ENCODE measurements at regions not wholly inside any gene's neighbourhood (a gene's known extent, or its start where the extent isn't known, plus 50 kb on each side); places are given as distances from the start of the nearest gene placed in this dataset.
A peak's percentile ranks its signal among the peaks of the same experiment; 100 is the strongest.

DNA sequence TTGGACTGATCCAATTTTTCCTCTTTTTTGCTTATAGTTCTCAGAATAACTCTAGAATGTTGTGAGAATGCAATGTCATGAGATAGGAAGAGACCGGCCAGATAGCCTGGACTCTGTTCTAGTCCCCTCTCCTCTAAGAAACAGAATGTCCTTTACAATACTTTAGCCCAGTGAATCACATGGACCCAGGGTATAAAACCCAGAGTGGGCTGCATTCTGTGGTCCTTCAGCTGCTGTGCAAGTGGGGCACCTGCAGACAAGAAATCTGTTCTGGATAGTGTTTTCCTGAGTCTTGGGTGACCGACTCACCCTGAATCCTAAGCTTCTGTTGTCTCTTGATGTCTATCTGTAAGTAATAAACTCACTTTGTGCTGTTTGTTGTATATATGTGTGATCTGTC is 368.6 kb upstream of the DPH6 start:
- H3K36me3 ChIP-seq (ENCODE audit: control insufficient read depth in 2 of 2, insufficient read depth in 1 of 2, low read length in 2 of 2): no peaks in the 10 kb centered on the region
- no peak overlapping the region for H3K4me3 ChIP-seq (ENCODE audit: low read depth, low read length)
- H3K4me1 ChIP-seq (ENCODE audit: control insufficient read depth, insufficient read depth, low read length): no peaks in the 10 kb centered on the region
- H3K9me3 ChIP-seq (ENCODE audit: control insufficient read depth, insufficient read depth, low read depth, low read length): no peaks in the 10 kb centered on the region
- H3K27ac ChIP-seq (ENCODE audit: extremely low read depth, low read depth, low read length): no peak overlapping the region
- peak; percentile 22 for TF ChIP-seq SETDB1 (IDR thresholded peaks at IDR 0.05; ENCODE audit: insufficient read length, low read length)
- TF ChIP-seq, protein P1, sequence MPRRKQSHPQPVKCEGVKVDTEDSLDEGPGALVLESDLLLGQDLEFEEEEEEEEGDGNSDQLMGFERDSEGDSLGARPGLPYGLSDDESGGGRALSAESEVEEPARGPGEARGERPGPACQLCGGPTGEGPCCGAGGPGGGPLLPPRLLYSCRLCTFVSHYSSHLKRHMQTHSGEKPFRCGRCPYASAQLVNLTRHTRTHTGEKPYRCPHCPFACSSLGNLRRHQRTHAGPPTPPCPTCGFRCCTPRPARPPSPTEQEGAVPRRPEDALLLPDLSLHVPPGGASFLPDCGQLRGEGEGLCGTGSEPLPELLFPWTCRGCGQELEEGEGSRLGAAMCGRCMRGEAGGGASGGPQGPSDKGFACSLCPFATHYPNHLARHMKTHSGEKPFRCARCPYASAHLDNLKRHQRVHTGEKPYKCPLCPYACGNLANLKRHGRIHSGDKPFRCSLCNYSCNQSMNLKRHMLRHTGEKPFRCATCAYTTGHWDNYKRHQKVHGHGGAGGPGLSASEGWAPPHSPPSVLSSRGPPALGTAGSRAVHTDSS (tag by site-specific recombination; IDR thresholded peaks at IDR 0.05): no peak
- ChIA-PET CTCF (interaction anchor here (0.7 kb wide), 1 partner anchor 164 kb away, joined by 3 read pairs; no protein-coding TSS in a partner anchor), POLR2A (no interaction called here)

DNA sequence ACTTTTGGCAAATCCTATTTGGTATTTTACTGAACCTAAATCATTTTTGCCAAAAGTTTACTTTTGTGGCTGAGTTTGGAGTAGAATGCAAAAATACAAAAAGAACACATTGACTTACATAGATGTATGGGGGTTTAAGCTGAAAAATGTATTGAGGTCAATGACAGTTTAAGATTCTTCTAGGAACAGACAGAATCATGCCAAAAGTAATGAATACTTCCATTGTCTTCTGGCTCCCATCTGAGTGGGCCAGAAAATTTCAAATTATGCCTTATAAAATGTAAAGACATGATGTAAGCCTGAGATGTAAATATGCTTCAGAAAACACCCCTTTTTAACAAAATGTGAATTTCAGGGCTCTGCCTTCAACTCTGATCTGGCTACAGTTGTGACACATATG is 375.1 kb upstream of the DPH6 start:
- TF ChIP-seq, protein P2, sequence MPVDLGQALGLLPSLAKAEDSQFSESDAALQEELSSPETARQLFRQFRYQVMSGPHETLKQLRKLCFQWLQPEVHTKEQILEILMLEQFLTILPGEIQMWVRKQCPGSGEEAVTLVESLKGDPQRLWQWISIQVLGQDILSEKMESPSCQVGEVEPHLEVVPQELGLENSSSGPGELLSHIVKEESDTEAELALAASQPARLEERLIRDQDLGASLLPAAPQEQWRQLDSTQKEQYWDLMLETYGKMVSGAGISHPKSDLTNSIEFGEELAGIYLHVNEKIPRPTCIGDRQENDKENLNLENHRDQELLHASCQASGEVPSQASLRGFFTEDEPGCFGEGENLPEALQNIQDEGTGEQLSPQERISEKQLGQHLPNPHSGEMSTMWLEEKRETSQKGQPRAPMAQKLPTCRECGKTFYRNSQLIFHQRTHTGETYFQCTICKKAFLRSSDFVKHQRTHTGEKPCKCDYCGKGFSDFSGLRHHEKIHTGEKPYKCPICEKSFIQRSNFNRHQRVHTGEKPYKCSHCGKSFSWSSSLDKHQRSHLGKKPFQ (tag by site-specific recombination; IDR thresholded peaks at IDR 0.05): no peak
- no peak for TF ChIP-seq ZFP3 (tag by site-specific recombination; IDR thresholded peaks at IDR 0.05; ENCODE audit: low read depth)
- no peak for TF ChIP-seq WT1 (tag by site-specific recombination; IDR thresholded peaks at IDR 0.05)
- no peak for TF ChIP-seq ZFP41 (tag by site-specific recombination; IDR thresholded peaks at IDR 0.05; ENCODE audit: borderline replicate concordance)
- TF ChIP-seq ZNF510 (tag by site-specific recombination; IDR thresholded peaks at IDR 0.05; ENCODE audit: insufficient replicate concordance): no peak
- TF ChIP-seq ZNF623 (tag by site-specific recombination; IDR thresholded peaks at IDR 0.05): no peak
- H3K4me1 ChIP-seq (ENCODE audit: control insufficient read depth, insufficient read depth, low read length): no peaks in the 10 kb centered on the region
- no peak overlapping the region for H3K4me3 ChIP-seq (ENCODE audit: low read depth, low read length)
- no peaks in the 10 kb centered on the region for H3K9me3 ChIP-seq (ENCODE audit: control insufficient read depth, insufficient read depth, low read depth, low read length)
- H3K27ac ChIP-seq (ENCODE audit: extremely low read depth, low read depth, low read length): no peak overlapping the region
- H3K36me3 ChIP-seq (ENCODE audit: control insufficient read depth in 2 of 2, insufficient read depth in 1 of 2, low read length in 2 of 2): no peaks in the 10 kb centered on the region
- ChIA-PET POLR2A (no interaction called here), CTCF (no interaction called here)

DNA sequence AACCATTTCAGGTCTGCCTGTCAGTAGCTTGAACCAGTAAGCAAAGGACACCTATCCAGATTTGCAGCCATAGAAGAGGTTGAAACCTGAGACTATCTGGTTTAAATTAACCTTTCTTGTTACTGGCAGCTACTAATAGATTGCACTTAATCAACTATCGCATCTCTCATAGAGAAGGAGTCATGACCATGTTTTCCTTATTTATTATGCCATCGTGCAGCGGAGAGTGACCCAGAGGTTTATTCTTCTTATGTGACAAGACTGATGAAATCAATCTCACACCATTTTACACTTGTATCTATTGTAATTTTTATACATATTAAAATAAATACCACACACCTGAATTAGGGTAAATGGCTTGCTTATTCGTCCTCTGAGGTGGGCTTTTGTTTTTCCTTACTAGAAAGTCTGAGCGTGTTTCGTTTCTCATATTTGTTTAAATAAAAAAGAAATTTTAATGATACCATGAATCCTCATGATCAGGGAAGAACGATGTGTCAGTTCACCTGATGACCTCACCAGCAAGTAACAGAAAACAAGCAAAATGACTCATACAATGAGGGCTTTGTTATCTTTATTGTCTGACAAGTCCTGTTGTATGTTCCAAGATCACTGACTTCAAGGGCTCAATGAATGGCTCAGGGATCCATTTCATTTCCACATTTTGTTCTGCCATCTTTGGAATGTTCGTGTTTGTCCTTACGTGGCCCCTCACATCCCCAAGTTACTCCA is 379.5 kb upstream of the DPH6 start:
- CTCF ChIA-PET: interaction anchor here (0.6 kb wide), 1 partner anchor 143 kb away, joined by 3 read pairs; no protein-coding TSS in a partner anchor
- POLR2A ChIA-PET: no interaction called here
- H3K36me3 ChIP-seq (ENCODE audit: control insufficient read depth in 2 of 2, insufficient read depth in 1 of 2, low read length in 2 of 2): no peaks in the 10 kb centered on the region
- H3K9me3 ChIP-seq (ENCODE audit: control insufficient read depth, insufficient read depth, low read depth, low read length): no peaks in the 10 kb centered on the region
- no peak overlapping the region for H3K27ac ChIP-seq (ENCODE audit: extremely low read depth, low read depth, low read length)
- no peak overlapping the region for H3K4me3 ChIP-seq (ENCODE audit: low read depth, low read length)
- H3K4me1 ChIP-seq (ENCODE audit: control insufficient read depth, insufficient read depth, low read length): no peaks in the 10 kb centered on the region
- 0 out of 2 replicates have a peak, but pooled peaks have one; percentile 26 for TF ChIP-seq ZNF600 (tag by site-specific recombination; IDR thresholded peaks at IDR 0.05)
- TF ChIP-seq ZNF169 (tag by site-specific recombination; IDR thresholded peaks at IDR 0.05): no peak
- no peak for TF ChIP-seq ZNF133 (tag by site-specific recombination; IDR thresholded peaks at IDR 0.05)
- no peak for TF ChIP-seq ZNF416 (tag by site-specific recombination; IDR thresholded peaks at IDR 0.05)
- TF ChIP-seq ZBTB48 (tag by site-specific recombination; IDR thresholded peaks at IDR 0.05): 0 out of 2 replicates have a peak, but pooled peaks have one; percentile 39
- no peak for TF ChIP-seq ZNF2 (tag by site-specific recombination; IDR thresholded peaks at IDR 0.05)
- TF ChIP-seq, protein P3, sequence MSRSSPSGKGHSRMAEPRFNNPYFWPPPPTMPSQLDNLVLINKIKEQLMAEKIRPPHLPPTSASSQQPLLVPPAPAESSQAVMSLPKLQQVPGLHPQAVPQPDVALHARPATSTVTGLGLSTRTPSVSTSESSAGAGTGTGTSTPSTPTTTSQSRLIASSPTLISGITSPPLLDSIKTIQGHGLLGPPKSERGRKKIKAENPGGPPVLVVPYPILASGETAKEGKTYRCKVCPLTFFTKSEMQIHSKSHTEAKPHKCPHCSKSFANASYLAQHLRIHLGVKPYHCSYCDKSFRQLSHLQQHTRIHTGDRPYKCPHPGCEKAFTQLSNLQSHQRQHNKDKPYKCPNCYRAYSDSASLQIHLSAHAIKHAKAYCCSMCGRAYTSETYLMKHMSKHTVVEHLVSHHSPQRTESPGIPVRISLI (tag by site-specific recombination; IDR thresholded peaks at IDR 0.05): 0 out of 2 replicates have a peak, but pooled peaks have one; percentile 25
- TF ChIP-seq ZNF366 (tag by site-specific recombination; conservative IDR thresholded peaks at IDR 0.05): peak; percentile 46
- TF ChIP-seq ZFP37 (tag by site-specific recombination; IDR thresholded peaks at IDR 0.05): peak; percentile 49; the same call in 1 of the 2 replicates
- TF ChIP-seq SP7 (tag by site-specific recombination; IDR thresholded peaks at IDR 0.05): 0 out of 2 replicates have a peak, but pooled peaks have one; percentile 10
- TF ChIP-seq KLF8 (tag by site-specific recombination; IDR thresholded peaks at IDR 0.05): peak; percentile 32; the same call in 1 of the 2 replicates
- TF ChIP-seq, protein P4, sequence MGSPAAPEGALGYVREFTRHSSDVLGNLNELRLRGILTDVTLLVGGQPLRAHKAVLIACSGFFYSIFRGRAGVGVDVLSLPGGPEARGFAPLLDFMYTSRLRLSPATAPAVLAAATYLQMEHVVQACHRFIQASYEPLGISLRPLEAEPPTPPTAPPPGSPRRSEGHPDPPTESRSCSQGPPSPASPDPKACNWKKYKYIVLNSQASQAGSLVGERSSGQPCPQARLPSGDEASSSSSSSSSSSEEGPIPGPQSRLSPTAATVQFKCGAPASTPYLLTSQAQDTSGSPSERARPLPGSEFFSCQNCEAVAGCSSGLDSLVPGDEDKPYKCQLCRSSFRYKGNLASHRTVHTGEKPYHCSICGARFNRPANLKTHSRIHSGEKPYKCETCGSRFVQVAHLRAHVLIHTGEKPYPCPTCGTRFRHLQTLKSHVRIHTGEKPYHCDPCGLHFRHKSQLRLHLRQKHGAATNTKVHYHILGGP (tag by site-specific recombination; IDR thresholded peaks at IDR 0.05): peak; percentile 22; the same call in 1 of the 2 replicates
- TF ChIP-seq MZF1 (tag by site-specific recombination; IDR thresholded peaks at IDR 0.05; ENCODE audit: borderline replicate concordance): no peak
- 0 out of 2 replicates have a peak, but pooled peaks have one; percentile 17 for TF ChIP-seq ZNF10 (tag by site-specific recombination; IDR thresholded peaks at IDR 0.05)
- TF ChIP-seq ZNF629 (tag by site-specific recombination; IDR thresholded peaks at IDR 0.05): peak; percentile 59; the same call in 1 of the 2 replicates
- 0 out of 2 replicates have a peak, but pooled peaks have one; percentile 20 for TF ChIP-seq ZXDB (tag by site-specific recombination; IDR thresholded peaks at IDR 0.05)

Data from HEK293 (cell line).